Muscle of arm (tissue), 1 donor: ENCODE measurements at regions not wholly inside any gene's neighbourhood (a gene's known extent, or its start where the extent isn't known, plus 50 kb on each side); places are given as distances from the start of the nearest gene placed in this dataset.
"Not testable (repeated sequence)": the region's sequence is repeated elsewhere in the genome, so short reads cannot be mapped to it uniquely, and the experiment has no call there.

Source experiments
- DNase-seq: peaks from one replicate; pipeline ENCODE4 v3.0.0-alpha.2; 2013

DNA sequence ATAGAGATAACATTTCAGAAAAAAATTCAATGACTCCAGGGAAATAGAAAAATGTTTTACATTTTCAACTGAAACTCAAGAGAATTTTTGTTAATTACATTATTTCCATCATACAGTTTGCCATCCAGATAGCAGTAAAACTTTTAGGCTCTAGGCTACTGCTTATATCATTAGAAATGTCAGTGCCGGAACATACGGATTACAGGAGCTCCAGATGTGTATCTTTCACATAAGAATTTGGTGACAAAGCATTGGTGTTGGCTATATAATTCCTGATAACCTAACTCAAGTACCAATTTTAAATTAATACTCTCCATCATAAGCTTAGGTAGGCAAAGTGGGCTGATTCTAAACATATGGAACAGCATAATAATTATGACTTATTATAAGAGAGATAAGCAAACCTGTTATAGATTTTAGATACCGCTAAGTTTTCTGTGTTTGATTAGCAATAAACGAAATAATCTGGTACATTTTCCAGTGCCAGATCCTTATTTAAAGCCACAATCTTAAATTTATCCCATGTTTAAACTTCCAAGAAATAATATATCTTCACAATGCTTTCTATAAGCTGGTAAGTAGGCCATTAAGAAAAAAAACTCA is 637.9 kb downstream of the NXPH1 start:
- no peak for DNase-seq

DNA sequence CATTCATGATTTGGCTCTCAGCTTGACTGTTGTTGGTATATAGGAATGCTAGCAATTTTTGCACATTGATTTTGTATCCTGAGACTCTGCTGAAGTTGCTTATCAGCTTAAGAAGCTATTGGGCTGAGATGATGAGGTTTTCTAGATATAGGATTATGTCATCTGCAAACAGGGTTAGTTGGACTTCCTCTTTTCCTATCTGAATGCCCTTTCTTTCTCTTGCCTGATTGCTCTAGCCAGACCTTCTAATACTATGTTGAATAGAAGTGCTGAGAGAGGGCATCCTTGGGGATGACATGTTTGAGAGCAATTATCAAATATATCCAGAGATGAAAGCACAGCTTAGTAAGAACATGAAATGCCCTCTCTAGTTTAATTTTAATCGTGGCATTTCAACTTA is 642.4 kb downstream of the NXPH1 start:
- not testable (repeated sequence) for DNase-seq

DNA sequence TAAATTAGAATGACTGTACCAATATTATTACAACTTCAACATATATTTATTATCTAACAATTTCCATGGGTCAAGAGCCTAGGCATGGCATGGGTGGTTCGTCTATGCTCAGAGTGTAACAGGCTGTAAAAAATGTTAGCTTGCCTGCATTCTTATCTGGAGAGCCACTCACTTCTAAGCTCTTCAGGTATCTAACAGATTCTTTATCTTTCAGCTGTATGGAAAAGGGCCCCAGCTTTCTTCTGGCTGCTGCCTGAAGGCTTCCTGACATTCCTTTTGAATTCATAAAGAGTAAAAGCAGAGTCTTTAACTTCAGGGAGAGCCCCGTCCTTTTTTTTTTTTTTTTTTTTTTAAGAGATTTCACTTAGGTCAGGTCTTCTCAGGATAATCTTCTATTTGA is 648.8 kb downstream of the NXPH1 start:
- no peak for DNase-seq

DNA sequence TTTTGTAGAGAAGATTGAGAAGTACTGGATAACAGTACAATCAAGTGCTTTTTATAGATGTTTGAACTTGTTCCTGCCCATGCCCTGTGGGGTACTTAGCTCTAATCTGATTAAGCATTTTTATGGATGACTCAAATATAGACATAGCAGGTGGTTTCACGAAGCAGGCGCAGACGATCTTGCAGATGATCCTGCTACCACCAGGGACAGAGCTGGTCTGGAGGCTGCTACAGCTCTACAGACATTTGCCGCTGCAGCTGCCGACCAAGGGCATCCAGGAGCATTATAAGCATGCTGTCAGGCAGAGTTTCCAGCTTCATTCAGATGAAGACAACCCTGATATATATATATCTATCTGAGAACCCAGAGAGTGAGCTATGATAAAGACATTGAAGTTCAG is 650.4 kb downstream of the NXPH1 start:
- DNase-seq, result no peak

DNA sequence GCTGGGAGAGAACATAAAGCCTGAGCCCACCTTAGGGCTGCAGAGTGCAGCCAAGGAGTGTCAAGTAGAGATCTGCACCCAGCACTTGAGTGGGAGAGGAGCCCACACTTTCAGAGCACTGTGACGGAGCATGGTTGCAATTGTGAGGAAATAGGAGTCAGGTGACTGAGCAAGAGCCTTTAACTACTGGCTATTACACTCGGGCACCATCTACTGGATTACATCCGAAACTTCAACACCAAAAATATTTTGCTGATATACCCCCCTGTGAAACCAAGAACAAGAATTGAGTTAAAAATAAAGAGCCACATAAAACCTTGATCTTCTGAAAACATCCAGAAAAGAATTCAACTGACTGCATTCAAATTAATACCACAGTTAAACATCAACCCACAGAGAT is 657.9 kb downstream of the NXPH1 start:
- DNase-seq, result no peak

DNA sequence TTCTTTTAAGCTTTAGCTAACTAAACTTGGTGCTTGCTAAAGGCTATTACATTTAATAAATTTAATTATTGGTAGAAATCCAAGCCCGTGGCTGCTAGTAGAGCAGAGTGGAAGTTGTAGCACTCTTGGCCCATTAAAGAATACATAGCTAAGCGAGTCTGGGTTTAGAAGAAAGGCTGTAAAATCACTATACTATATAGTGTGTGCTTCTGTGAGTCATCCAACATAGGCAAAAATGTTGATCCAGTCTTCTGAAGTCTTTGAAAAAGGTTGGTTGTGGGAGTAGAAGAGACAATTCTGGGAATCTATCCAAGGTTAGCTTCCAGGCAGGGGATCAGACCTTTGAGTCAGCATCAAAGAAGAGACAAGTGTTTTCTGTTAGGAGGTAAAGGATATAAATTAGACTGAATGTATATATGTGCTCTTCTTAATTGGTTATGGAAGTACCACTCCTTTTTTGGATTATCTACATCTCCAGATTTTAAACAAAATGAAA is 664.2 kb downstream of the NXPH1 start:
- DNase-seq, result no peak

DNA sequence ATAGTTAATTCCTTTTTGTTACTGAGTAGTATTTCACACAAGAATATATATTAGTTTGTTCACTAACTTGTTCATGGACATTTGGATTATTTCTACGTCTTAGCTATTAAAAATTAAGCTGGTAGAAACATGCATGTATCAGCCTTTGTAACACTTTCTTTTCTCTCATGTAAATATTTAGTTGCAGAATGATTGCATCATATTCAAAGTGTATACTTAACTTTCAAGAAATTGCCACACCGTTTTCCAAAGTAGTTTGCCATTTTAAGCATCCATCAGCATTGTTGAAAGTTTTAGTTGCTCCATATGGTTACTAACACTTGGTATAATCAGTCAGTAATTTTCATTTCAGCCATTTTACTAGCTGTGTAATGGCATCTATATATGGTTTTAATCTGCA is 666.9 kb downstream of the NXPH1 start:
- DNase-seq, result no peak

DNA sequence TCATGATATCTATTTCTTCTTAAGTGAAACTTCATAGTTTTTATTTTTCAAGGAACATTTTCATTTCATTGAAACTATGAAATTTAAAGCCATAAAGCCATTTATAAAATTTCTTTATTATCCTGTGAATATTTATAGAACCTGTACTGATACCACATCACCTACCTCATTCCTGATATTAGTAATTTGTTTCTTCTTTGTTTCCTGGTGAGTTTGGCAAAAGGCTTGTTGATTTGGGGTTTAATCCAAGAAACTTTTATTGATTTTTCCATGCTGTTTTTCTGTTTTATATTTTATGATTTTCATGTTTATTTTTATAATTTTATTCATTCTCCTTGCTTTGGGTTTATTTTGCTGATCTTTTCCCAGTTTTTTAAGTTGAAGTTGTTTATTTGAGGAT is 669.4 kb downstream of the NXPH1 start:
- DNase-seq, result no peak

DNA sequence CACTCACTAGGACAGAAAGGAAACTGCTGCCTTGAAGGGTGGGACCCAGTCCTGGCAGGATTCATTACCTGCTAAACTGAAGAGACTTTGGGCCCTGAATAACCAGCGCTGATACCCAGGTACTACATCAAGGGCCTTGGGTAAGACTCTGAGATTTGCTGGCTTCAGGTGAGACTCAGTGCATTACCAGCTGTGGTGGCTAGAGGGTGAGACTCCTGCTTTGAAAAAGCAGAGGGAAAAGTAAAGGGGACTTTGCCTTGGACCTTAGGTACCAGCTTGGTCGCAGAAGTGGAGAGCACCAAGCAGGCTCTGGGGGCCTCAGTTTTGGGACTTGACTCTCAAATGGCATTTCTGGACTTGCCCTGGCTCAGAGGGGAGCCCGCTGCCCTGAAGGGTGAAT is 673.3 kb downstream of the NXPH1 start:
- no peak for DNase-seq

DNA sequence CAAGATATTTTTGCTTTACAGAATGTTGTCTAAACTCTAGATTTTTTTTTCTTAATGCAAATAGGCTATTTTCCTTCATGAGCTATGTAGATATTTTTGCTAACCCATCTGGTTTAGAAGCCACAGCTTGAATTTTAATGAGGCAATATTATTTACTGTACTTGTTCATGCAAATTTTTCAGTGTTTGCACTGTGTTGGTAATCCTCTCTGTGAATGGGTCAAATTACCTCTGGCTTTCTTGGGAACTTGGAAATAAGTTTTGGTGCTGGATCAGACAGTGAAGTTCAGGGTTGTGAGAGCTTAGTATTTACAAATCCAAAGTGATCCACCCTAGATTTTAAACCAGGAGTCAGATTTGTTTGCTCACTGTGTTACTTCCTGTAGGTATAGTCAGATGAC is 686.9 kb downstream of the NXPH1 start:
- DNase-seq, result no peak

DNA sequence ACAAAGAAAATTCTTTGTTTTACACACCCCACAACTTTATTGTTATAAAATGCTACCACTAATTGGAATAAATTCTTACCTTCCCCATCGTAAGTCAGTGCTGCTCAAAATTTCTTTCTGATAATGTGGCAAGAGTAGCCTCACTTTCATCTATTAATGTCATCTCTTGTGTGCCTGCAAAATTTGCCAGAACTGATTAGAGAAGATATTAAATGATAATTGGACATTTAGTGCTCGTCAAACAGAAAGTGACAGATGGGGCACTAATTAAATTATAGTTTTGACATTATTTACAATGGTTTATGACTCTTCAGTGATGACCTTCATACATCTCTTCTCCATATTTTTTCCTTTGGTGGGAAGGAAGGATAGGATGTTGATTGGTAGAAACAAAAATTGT is 690.9 kb downstream of the NXPH1 start:
- DNase-seq, result no peak

DNA sequence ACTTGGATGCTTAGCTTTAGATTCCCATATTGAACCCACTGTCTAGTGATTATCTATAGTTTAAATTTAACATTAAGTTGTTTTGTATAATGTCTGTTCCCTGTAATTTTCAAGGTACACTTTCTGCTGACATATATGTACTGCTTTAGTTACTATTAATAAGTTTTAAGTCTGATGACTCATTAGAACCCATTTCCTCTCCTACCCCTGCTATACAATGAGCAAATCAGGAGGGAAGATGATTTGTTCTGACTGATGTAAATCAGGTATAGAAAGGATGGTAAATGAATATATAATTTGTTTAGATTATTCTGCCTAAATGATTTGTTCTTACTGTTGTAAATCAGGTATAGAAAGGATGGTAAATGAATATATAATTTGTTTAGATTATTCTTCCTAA is 691.8 kb downstream of the NXPH1 start:
- DNase-seq, result no peak

DNA sequence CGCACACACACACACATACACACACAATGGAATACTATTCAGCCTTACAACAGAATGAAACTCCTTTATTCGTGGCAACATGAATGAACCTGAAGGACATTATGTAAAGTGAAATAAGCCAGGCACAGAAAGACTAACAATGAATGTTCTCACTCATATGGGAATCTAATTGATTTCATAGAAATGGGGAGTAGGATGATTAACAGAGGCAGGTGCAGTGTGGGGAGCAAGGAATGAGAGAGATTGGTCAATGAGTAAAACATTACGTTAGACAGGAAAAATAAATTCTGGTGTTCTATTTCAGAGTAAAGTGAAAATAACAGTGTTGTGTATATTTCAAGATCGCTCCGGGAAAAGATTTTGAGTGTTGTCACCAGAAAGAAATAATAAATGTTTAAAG is 694.5 kb downstream of the NXPH1 start:
- no peak for DNase-seq

DNA sequence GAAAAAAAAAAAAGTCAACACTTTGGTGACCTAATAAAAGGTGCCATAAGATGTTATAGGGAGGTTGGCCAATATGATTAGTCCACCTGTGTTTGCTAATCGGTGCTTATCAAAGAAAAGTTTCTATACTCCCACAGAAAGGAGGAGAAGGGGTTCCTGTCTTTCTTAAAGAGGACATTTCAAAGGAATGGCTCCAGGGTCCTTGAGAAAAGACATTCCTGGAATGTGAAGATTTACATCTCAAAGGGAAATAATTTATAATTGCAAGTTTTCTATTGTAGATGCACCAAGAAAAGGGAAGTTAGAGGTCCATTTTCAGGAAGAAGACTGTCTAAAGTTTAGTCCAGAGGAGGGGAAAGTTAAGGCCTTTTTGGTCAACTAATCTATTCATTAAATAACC is 715.3 kb downstream of the NXPH1 start:
- no peak for DNase-seq

DNA sequence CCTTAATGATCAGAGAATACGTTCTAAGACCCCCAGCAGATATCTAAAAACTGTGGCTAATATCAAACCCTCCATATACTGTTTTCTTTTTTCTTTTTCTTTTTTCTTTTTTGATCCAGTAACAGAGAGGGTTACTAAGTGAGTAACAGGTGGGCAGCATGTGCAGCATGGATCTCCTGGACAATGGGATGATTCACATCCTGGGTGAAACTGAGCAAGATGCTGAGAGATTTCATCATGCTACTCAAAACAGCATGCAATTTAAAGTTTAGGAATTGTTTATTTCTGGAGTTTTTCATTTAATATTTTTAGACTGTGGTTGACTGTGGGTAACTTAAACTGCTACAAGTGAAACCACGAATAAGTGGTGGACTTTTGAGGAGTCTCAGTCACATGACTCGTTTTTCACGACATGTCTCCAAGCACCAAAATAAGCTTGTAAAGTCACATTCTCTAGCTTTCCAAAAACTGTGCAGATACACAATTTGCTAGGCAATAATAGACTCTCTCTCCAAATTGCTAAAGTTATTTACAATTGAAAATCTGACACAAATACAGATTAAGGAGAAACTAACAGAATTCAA is 716.2 kb downstream of the NXPH1 start:
- no peak for DNase-seq

DNA sequence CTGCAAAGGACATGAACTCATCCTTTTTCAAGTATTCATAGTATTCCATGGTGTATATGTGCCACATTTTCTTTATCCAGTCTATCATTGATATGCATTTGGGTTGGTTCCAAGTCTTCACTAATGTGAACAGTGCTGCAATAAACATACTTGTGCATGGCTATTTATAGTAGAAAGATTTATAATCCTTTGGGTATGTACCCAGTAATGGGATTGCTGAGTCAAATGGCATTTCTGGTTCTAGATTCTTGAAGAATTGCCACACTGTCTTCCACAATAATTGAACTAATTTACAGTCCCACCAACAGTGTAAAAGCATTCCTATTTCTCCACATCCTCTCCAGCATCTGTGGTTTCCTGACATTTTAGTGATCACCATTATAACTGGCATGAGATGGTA is 730.3 kb downstream of the NXPH1 start:
- not testable (repeated sequence) for DNase-seq

DNA sequence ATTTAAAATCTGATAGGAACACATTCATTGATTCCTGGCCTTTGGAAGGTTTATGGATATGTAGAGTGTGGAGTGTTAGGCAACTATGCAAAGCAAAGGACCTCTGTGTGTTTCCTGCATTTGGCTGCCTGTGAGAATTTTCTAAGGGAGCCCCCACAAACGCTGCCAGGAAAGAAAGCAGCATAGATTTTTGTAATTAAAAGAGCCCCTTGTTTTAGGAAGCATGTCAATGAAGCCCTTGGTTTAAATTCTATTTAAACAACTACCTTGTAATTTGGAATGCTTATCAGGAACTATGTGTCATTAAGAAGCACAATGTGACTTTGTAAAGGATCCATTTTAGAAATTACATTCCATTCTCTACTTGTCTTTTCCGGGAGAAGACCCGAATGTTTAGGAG is 742.5 kb downstream of the NXPH1 start:
- DNase-seq, result no peak

DNA sequence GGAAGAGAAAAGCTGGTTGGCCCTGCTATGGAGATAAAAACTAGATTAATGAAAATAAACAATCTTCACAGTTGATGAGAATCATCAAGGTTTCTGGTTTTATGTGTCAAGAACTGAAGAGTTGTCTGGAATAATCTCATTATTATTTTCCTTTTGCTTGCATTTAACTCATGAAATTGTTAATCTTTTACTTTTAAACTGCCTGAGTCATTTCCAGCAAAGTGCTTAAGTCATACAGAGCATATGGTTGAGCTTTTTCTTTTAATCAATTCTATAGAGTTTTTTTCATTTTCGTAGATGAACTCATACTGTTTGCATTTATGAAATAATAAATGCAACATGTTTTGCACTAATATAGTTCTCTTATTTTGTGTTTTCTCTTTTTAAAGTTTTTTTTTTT is 747.9 kb downstream of the NXPH1 start:
- DNase-seq, result no peak

DNA sequence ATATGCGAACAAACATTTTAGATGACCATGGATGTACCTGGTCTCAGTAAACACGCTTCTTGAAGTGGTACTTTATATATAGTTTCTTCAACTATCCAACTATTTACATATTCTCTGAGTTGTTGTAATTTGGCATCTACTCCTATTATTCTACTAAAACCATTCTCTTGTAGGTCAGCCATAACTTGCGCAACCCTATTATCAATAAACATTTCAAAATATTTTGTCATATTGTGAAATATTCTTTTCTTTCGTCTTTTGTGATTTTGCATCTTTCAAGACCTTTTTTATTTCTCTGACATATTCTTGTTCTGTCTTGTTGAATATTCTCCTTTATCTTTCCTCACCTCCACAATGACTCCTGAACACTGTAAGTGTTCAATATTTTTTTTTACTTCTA is 753.3 kb downstream of the NXPH1 start:
- no peak for DNase-seq

DNA sequence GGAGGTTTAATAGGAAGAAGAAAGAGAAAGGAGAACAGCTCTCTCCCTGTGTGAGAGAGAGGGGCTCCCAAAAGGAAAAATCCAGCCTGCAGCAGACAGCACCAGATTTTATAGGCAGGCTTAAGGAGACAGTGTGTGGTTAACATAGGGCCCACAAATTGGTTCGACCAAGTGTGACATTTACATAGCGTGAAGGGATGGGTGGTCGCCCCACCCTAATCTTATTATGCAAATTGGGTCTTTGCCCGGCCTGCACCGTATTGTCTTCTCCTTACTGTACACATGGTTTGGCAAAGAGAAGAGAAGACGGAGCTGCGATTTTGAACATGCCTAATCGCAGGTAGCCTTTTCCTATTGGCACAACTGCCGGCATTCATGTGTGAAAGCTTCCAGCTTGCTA is 756.3 kb downstream of the NXPH1 start:
- no peak for DNase-seq

DNA sequence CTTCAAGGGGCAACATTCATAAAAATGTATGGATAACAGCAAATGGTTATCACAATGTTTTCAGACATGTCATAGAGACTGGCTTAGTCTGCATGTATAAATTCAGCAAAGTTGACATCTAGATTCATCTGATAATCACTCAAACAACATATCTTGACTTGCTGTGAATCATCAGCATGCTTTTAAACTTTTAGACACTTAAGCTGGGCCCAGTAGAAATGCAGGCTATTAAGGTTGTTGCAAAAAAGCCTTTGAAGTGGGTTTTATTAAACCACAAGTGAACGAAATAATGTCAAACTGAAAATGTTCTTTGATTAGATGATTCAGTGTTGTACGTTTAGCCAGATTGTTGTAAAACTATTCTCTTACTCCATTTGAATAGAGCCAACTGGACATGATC is 759.6 kb downstream of the NXPH1 start:
- DNase-seq, result no peak

DNA sequence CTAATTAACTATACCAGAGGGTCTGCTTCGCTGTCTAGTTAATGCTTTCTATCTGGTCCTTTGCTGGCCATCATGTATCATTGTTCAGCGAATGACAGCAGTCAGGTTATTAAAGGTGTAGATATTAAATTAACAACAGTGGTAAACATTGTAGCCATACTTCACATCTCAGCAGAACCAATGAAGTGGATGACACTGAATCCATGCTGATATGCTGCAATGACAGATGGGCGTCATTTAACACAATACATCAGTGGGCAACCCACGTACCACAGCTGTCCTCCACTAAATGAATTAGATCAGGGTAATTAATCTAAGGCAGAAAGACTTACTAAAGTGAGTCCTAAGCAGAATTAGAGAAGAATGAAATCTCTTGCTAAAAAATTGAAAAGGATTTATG is 767.2 kb downstream of the NXPH1 start:
- DNase-seq, result no peak

DNA sequence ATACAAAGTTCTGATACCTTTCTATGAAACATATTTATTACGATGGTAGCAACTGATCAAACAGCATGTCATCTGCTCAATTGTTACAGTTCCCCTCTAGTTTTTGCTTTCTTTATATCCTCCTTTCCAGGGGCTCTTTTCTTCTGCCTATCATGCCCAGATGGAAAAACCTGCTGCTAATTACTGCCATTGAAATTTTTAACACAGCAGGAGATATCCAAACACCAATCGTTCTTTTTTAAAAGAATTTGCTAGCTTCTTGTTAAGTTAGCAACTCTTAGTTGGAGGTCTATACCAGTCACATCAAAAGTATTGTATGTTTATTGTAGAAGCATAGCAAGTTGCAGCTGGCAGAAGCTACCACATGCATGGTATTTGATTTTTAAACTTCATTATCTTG is 768.5 kb downstream of the NXPH1 start:
- no peak for DNase-seq

DNA sequence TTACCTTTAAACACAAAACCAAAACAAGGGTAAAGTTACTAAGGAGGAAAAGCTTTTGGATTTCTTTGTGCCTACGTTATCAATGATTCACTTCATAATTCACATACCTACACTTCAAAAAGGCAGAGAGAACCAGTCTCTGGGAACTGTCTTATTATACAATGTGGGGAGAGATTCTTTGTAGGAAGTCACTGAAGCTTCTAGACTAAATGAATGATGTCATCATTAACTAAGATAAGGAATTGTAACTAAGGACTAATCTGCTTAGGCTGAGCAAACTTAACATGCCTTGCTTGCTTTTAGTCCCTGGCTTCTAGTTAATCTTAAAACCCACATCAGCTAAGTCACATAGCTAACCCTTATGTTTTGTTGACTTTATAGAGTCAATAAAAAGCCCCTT is 771.2 kb downstream of the NXPH1 start:
- no peak for DNase-seq
